H9 (cell line): ENCODE measurements at regions not wholly inside any gene's neighbourhood (a gene's known extent, or its start where the extent isn't known, plus 50 kb on each side); places are given as distances from the start of the nearest gene placed in this dataset.

ENCODE experiments used
- DNase-seq: peaks from one replicate; pipeline ENCODE4 v3.0.0-alpha.2; 2017
- H2AFZ ChIP-seq: one replicate; pipeline ENCODE4 v1.6.1; 2013; ENCODE audit warnings: mild to moderate bottlenecking, low read length, control low read depth, moderate library complexity
- H2AK5ac ChIP-seq: 2 replicates; pipeline ENCODE4 v1.6.1; 2013; ENCODE audit warnings: low read length, control low read depth, mixed read lengths; ENCODE audit not compliant: insufficient read length
- H2BK120ac ChIP-seq: one replicate; pipeline ENCODE4 v1.6.1; 2013; ENCODE audit warnings: low read depth, mild to moderate bottlenecking, low read length, control low read depth, inconsistent platforms; ENCODE audit not compliant: poor library complexity, severe bottlenecking
- H2BK12ac ChIP-seq: 2 replicates; pipeline ENCODE4 v1.6.1; 2013; ENCODE audit warnings: low read length, control low read depth, mixed read lengths, low read depth; ENCODE audit not compliant: insufficient read length
- H2BK15ac ChIP-seq: 2 replicates; pipeline ENCODE4 v1.6.1; 2013; ENCODE audit warnings: low read depth, low read length, control low read depth
- H2BK20ac ChIP-seq: one replicate; pipeline ENCODE4 v1.6.1; 2013; ENCODE audit warnings: low read depth, mild to moderate bottlenecking, low read length, control low read depth, inconsistent platforms; ENCODE audit not compliant: poor library complexity, severe bottlenecking
- H2BK5ac ChIP-seq: 2 replicates; pipeline ENCODE4 v1.6.1; 2013; ENCODE audit warnings: low read length, control low read depth, mixed read lengths; ENCODE audit not compliant: insufficient read length
- H3K14ac ChIP-seq: 2 replicates; pipeline ENCODE4 v1.6.1; 2013; ENCODE audit warnings: low read length, control low read depth; ENCODE audit not compliant: insufficient read depth
- H3K18ac ChIP-seq: 2 replicates; pipeline ENCODE4 v1.6.1; 2013; ENCODE audit warnings: low read depth, mild to moderate bottlenecking, mixed read lengths, low read length, control low read depth; ENCODE audit not compliant: insufficient read length
- H3K23ac ChIP-seq: 2 replicates; pipeline ENCODE4 v1.6.1; 2013; ENCODE audit warnings: low read length, control low read depth, mixed read lengths, low read depth; ENCODE audit not compliant: insufficient read length
- H3K23me2 ChIP-seq: 2 replicates; pipeline ENCODE4 v1.6.1; 2013; ENCODE audit warnings: low read depth, mild to moderate bottlenecking, mixed read lengths, low read length, control low read depth; ENCODE audit not compliant: insufficient read length, poor library complexity, severe bottlenecking
- H3K27ac ChIP-seq: 2 replicates; pipeline ENCODE4 v1.5.1; 2013; ENCODE audit warnings: low read length, control low read depth, mixed read lengths, low read depth; ENCODE audit not compliant: insufficient read length
- H3K27me3 ChIP-seq: 2 replicates; pipeline ENCODE4 v1.6.1; 2013; ENCODE audit warnings: low read length, control low read depth, inconsistent platforms; ENCODE audit not compliant: insufficient read depth
- H3K4ac ChIP-seq: 2 replicates; pipeline ENCODE4 v1.6.1; 2013; ENCODE audit warnings: low read depth, mild to moderate bottlenecking, control low read depth, inconsistent platforms, low read length, moderate library complexity
- H3K4me1 ChIP-seq: 2 replicates; pipeline ENCODE4 v1.6.1; 2013; ENCODE audit warnings: low read length, control low read depth, inconsistent platforms; ENCODE audit not compliant: insufficient read depth
- H3K4me2 ChIP-seq: 2 replicates; pipeline ENCODE4 v1.6.1; 2013; ENCODE audit warnings: low read length, control low read depth, mixed read lengths; ENCODE audit not compliant: insufficient read length, insufficient read depth
- H3K56ac ChIP-seq: 2 replicates; pipeline ENCODE4 v1.6.1; 2013; ENCODE audit warnings: low read depth, mild to moderate bottlenecking, mixed read lengths, low read length, control low read depth; ENCODE audit not compliant: insufficient read length
- H3K79me1 ChIP-seq: 2 replicates; pipeline ENCODE4 v1.6.1; 2013; ENCODE audit warnings: low read depth, mild to moderate bottlenecking, moderate library complexity, low read length, control low read depth, inconsistent platforms; ENCODE audit not compliant: insufficient read depth, poor library complexity, severe bottlenecking
- H3K79me2 ChIP-seq: 2 replicates; pipeline ENCODE4 v1.6.1; 2013; ENCODE audit warnings: low read length, control low read depth, inconsistent platforms; ENCODE audit not compliant: insufficient read depth
- H3K9ac ChIP-seq: 2 replicates; pipeline ENCODE4 v1.6.1; 2013; ENCODE audit warnings: low read length, control low read depth, mixed read lengths; ENCODE audit not compliant: insufficient read length; ENCODE audit errors: extremely low read depth
- H3K9me3 ChIP-seq: one replicate; pipeline ENCODE4 v1.6.1; 2013; ENCODE audit warnings: low read depth, low read length, inconsistent platforms; ENCODE audit not compliant: control insufficient read depth
- H3T11ph ChIP-seq: one replicate; pipeline ENCODE4 v1.6.1; 2013; ENCODE audit warnings: mild to moderate bottlenecking, low read length, control low read depth, inconsistent platforms
- H4K20me1 ChIP-seq: one replicate; pipeline ENCODE4 v1.6.1; 2013; ENCODE audit not compliant: control insufficient read depth, insufficient read length, insufficient read depth
- H4K5ac ChIP-seq: 2 replicates; pipeline ENCODE4 v1.6.1; 2013; ENCODE audit warnings: low read depth, mild to moderate bottlenecking, mixed read lengths, low read length, control low read depth; ENCODE audit not compliant: insufficient read length
- H4K8ac ChIP-seq: replicated peaks from 2 replicates; pipeline ENCODE4 v1.6.1; 2013; ENCODE audit warnings: low read length, control low read depth, mixed read lengths, low read depth; ENCODE audit not compliant: insufficient read length
- H4K91ac ChIP-seq: 2 replicates; pipeline ENCODE4 v1.6.1; 2013; ENCODE audit warnings: low read depth, mild to moderate bottlenecking, moderate library complexity, mixed read lengths, low read length, control low read depth; ENCODE audit not compliant: insufficient read length
- H3K27ac Mint-ChIP-seq, 3 experiments: 2 replicates in 2 of 3; 3 replicates in 1 of 3; pipeline ENCODE4 v1.8.0; 2020 to 2021; ENCODE audit warnings: mixed read lengths in 3 of 3, mild to moderate bottlenecking in 1 of 3, moderate library complexity in 1 of 3
- H3K27me3 Mint-ChIP-seq: 2 replicates; pipeline ENCODE4 v1.8.0; 2021; ENCODE audit warnings: low read depth, mild to moderate bottlenecking, moderate library complexity, mixed read lengths
- H3K36me3 Mint-ChIP-seq, 3 experiments: 2 replicates in 2 of 3; 3 replicates in 1 of 3; pipeline ENCODE4 v1.8.0; 2020 to 2021; ENCODE audit warnings: low read depth in 3 of 3, mixed read lengths in 3 of 3; ENCODE audit not compliant: insufficient read depth in 1 of 3
- H3K4me1 Mint-ChIP-seq, 2 experiments: 2 replicates each; pipeline ENCODE4 v1.8.0; 2020; ENCODE audit warnings: mixed read lengths in 2 of 2
- H3K4me3 Mint-ChIP-seq, 2 experiments: 2 replicates in 1 of 2; 3 replicates in 1 of 2; pipeline ENCODE4 v1.8.0; 2020 to 2021; ENCODE audit warnings: mild to moderate bottlenecking in 2 of 2, mixed read lengths in 2 of 2, moderate library complexity in 1 of 2
- H3K9me3 Mint-ChIP-seq, 2 experiments: 2 replicates in 1 of 2; 3 replicates in 1 of 2; pipeline ENCODE4 v1.8.0; 2020; ENCODE audit warnings: mild to moderate bottlenecking in 2 of 2, mixed read lengths in 2 of 2, moderate library complexity in 1 of 2
- WGBS: extraction: QIAGEN DNeasy Blood & Tissue Kit; methylation state at CpG from one replicate; pipeline ENCODE4 v1.1.7; 2013; ENCODE audit warnings: missing lambda C conversion rate, low lambda C conversion rate, mixed read lengths; ENCODE audit not compliant: insufficient read length; ENCODE audit errors: extremely low coverage; 5-methylcytosine and 5-hydroxymethylcytosine counted together
- TF ChIP-seq, protein P1 (sequence below): fragments of 200-600 bp; sonication (generic); conservative IDR thresholded peaks from 3 replicates; pipeline ENCODE4 v1.8.0; 2021; ENCODE audit warnings: antibody characterized with exemption, mild to moderate bottlenecking

DNA sequence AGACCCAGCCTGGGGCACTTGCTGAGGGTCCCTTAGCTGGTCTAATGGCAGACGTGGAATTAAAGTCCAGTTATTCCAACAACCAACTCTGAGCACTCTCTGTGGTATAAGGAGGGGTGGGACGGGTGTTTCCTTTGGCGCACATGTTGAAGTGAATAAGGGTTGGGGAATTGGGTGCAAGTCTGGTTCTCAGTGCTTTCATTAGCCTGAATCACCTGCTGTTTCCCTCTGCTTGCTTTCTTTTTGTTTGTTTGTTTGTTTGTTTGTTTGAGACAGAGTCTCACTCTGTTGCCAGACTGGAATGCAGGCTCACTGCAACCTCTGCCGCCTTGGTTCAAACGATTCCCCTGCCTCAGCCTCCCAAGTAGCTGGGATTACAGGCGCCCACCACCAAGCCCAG is 110.1 kb downstream of the TNFAIP3 start:
- Histone ChIP-seq H3K23ac (no peak overlapping the region), H2AK5ac (no peak overlapping the region), H3K18ac (no peak overlapping the region), H3K9me3 (no peaks in the 10 kb centered on the region), H2BK12ac (no peak overlapping the region), H2AFZ (no peak overlapping the region), H3K23me2 (no peaks in the 10 kb centered on the region), H3K79me1 (no peaks in the 10 kb centered on the region), H3K4me2 (no peak overlapping the region), H4K91ac (no peak overlapping the region), H3K14ac (no peak overlapping the region), H2BK120ac (no peak overlapping the region), H2BK5ac (no peak overlapping the region), H3K27ac (no peak overlapping the region), H4K8ac (no peak overlapping the region), H3K56ac (no peak overlapping the region), H4K5ac (no peak overlapping the region), H3K4ac (no peak overlapping the region), H3T11ph (no peak overlapping the region), H3K4me1 (no peaks in the 10 kb centered on the region), H4K20me1 (no peaks in the 10 kb centered on the region), H2BK20ac (no peak overlapping the region), H2BK15ac (no peak overlapping the region), H3K9ac (no peak overlapping the region), H3K27me3 (no peaks in the 10 kb centered on the region), H3K79me2 (no peaks in the 10 kb centered on the region)
- Mint-ChIP-seq H3K9me3 (no peaks in the 10 kb centered on the region; a peak in 1 of 5 replicates), H3K36me3 (no peaks in the 10 kb centered on the region), H3K27me3 (no peaks in the 10 kb centered on the region; the same call in 1 of the 2 replicates), H3K4me1 (peaks cover 6 to 10% of the 10 kb centered on the region in 2 experiments), H3K27ac (no peak overlapping the region), H3K4me3 (no peak overlapping the region)
- WGBS: no CpG with 5 or more reads among the region's 6 CpGs
- no peak for DNase-seq
- TF ChIP-seq, protein P1, sequence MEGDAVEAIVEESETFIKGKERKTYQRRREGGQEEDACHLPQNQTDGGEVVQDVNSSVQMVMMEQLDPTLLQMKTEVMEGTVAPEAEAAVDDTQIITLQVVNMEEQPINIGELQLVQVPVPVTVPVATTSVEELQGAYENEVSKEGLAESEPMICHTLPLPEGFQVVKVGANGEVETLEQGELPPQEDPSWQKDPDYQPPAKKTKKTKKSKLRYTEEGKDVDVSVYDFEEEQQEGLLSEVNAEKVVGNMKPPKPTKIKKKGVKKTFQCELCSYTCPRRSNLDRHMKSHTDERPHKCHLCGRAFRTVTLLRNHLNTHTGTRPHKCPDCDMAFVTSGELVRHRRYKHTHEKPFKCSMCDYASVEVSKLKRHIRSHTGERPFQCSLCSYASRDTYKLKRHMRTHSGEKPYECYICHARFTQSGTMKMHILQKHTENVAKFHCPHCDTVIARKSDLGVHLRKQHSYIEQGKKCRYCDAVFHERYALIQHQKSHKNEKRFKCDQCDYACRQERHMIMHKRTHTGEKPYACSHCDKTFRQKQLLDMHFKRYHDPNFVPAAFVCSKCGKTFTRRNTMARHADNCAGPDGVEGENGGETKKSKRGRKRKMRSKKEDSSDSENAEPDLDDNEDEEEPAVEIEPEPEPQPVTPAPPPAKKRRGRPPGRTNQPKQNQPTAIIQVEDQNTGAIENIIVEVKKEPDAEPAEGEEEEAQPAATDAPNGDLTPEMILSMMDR: no peak
